ENCODE measurements at regions not wholly inside any gene's neighbourhood (a gene's known extent, or its start where the extent isn't known, plus 50 kb on each side); places are given as distances from the start of the nearest gene placed in this dataset.
A peak's percentile ranks its signal among the peaks of the same experiment; 100 is the strongest.

- Mint-ChIP-seq H3K27me3 (ENCODE audit: low read depth) (peaks cover 20% of the 10 kb centered on the region), H3K9me3 (no peaks in the 10 kb centered on the region), H3K27ac (no peak overlapping the region), H3K4me1 (no peaks in the 10 kb centered on the region), H3K36me3 (no peaks in the 10 kb centered on the region), H3K4me3 (no peak overlapping the region)
- TF ChIP-seq CTCF (IDR thresholded peaks at IDR 0.05; ENCODE audit: unreplicated experiment) = no peak
- DNase-seq (ENCODE audit: low spot score in 2 of 2, unreplicated experiment in 2 of 2) = no peak
These were observed 60.9 kb upstream of the MYEOV start for GRCh38 chr11:69232821-69233743.

- Mint-ChIP-seq H3K4me3 (no peak overlapping the region), H3K9me3 (peaks cover 4% of the 10 kb centered on the region), H3K27ac (no peak overlapping the region), H3K36me3 (no peaks in the 10 kb centered on the region), H3K27me3 (ENCODE audit: low read depth) (peaks cover 28% of the 10 kb centered on the region), H3K4me1 (no peaks in the 10 kb centered on the region)
- no peak for DNase-seq (ENCODE audit: low spot score in 2 of 2, unreplicated experiment in 2 of 2)
- TF ChIP-seq CTCF (IDR thresholded peaks at IDR 0.05; ENCODE audit: unreplicated experiment) = no peak
These were observed 60.0 kb upstream of the MYEOV start for GRCh38 chr11:69233744-69234570.

DNA sequence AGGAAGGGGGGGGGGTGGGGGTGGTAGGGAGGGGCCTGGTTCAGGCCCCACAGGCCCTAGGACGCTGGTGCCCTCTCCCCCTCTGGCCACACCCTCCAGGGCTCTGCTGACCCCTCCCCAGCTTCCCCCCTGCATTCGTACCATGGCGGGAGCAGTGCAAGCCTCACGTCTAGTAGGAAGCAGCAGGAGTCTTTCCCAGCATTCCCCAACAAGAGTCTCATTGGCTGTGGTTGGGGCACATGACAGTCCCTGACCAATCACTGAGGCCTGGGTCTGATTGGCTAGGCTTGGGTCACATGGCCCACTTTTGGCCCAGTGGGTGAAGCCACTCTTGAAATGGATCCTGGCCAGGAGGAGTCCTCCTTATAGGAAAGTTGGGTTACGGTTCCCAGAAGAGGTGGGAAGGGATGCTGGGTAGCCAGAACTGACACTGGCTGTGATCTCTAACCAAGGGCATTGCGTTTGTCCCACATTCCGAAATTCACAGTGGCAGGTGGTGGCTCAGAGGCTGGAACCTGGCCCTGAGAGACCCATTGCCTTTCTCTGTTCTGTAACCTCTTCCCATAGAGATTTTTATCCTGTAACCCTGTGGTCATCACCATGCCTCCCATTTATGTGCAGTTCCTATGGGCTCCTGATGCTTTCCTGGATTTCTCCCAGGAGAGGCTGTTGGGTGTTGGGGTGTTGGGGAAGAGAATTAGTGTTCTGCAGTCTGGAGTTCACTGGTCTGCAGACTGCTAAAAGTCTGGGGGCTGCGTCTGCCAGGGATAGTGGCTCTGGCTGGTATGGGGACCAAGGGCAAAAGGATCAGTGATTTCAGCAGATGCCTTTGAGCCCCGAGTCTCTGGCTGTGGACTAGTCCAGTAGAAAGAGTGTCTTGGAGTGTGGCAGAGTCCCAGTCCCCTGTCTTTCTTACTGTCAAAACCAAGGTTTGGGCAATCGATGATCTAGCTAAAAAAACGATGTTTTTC lies 58.9 kb upstream of the MYEOV start:
- H3K9me3 Mint-ChIP-seq = peaks cover 4% of the 10 kb centered on the region
- no peak overlapping the region for H3K4me3 Mint-ChIP-seq
- no peak for TF ChIP-seq CTCF (IDR thresholded peaks at IDR 0.05; ENCODE audit: unreplicated experiment)
- peak in 1 of 2 experiments; percentile 13 for DNase-seq (ENCODE audit: low spot score in 2 of 2, unreplicated experiment in 2 of 2)
- no peaks in the 10 kb centered on the region for H3K4me1 Mint-ChIP-seq
- H3K36me3 Mint-ChIP-seq = no peaks in the 10 kb centered on the region
- no peak overlapping the region for H3K27ac Mint-ChIP-seq
- peaks cover 27% of the 10 kb centered on the region for H3K27me3 Mint-ChIP-seq (ENCODE audit: low read depth)

- Mint-ChIP-seq H3K36me3 (no peaks in the 10 kb centered on the region), H3K9me3 (peaks cover 4% of the 10 kb centered on the region), H3K4me1 (no peaks in the 10 kb centered on the region), H3K4me3 (no peak overlapping the region), H3K27me3 (ENCODE audit: low read depth) (peaks cover 32% of the 10 kb centered on the region), H3K27ac (no peak overlapping the region)
- DNase-seq (ENCODE audit: low spot score in 2 of 2, unreplicated experiment in 2 of 2) = peak in 1 of 2 experiments; percentile 24
- no peak for TF ChIP-seq CTCF (IDR thresholded peaks at IDR 0.05; ENCODE audit: unreplicated experiment)
These were observed 55.2 kb upstream of the MYEOV start for GRCh38 chr11:69238573-69239351.

Data from mesothelial cell of epicardium (in vitro differentiated cells).